Uterus (tissue), 3 donors: ENCODE measurements at regions not wholly inside any gene's neighbourhood (a gene's known extent, or its start where the extent isn't known, plus 50 kb on each side); places are given as distances from the start of the nearest gene placed in this dataset.
"Not testable (repeated sequence)": the region's sequence is repeated elsewhere in the genome, so short reads cannot be mapped to it uniquely, and the experiment has no call there.

ENCODE experiments used
- DNase-seq, 2 donors: peaks; one replicate each; pipeline ENCODE4 v3.0.0-alpha.2; 2019 to 2020
- H3K27ac ChIP-seq, 2 donors: fragments of 200-600 bp; sonication (generic); 1 replicate in 1 of 2; 2 replicates in 1 of 2; pipeline ENCODE4 v1.5.1; 2016 to 2018
- H3K27me3 ChIP-seq, 2 donors: fragments of 200-600 bp; sonication (generic); one replicate each; pipeline ENCODE4 v1.5.1; 2018 to 2019; ENCODE audit warnings: control low read depth in 1 of 2
- H3K36me3 ChIP-seq, 2 donors: fragments of 200-600 bp; sonication (generic); one replicate each; pipeline ENCODE4 v1.5.1; 2019; ENCODE audit warnings: control low read depth in 1 of 2
- H3K4me1 ChIP-seq, 2 donors: fragments of 200-600 bp; sonication (generic); one replicate each; pipeline ENCODE4 v1.5.1; 2018 to 2019; ENCODE audit warnings: control low read depth in 1 of 2
- H3K4me3 ChIP-seq, 2 donors: fragments of 200-600 bp; sonication (generic); 1 replicate in 1 of 2; 2 replicates in 1 of 2; pipeline ENCODE4 v1.5.1; 2018 to 2019; ENCODE audit warnings: mild to moderate bottlenecking in 1 of 2
- H3K9me3 ChIP-seq, 2 donors: fragments of 200-600 bp; sonication (generic); one replicate each; pipeline ENCODE4 v1.5.1; 2019; ENCODE audit warnings: control low read depth in 1 of 2
- POLR2A ChIP-seq, 2 donors: fragments of 450-650 bp; IDR thresholded peaks; one replicate each; pipeline ENCODE4 v1.6.1; 2016; ENCODE audit warnings: antibody characterized with exemption in 2 of 2, mild to moderate bottlenecking in 1 of 2, moderate library complexity in 1 of 2
- intact Hi-C: fragments of 100-400 bp; cut with DNase I; formaldehyde crosslinking; loops from one replicate; pipeline ENCODE4 v1.15.1; 2023; ENCODE audit warnings: low total_unique reads
- TF ChIP-seq, protein P1 (sequence below), 4 experiments: fragments of 200-600 bp in 2 of 4; fragments of 450-650 bp in 2 of 4; sonication (generic) in 2 of 4; IDR thresholded peaks; one replicate each; pipeline ENCODE4 v1.5.1; 2016 to 2019; ENCODE audit warnings: antibody characterized with exemption in 4 of 4, mild to moderate bottlenecking in 2 of 4, moderate library complexity in 1 of 4
- donor health status: DM: yes; HTN: yes; CAD: no.

DNA sequence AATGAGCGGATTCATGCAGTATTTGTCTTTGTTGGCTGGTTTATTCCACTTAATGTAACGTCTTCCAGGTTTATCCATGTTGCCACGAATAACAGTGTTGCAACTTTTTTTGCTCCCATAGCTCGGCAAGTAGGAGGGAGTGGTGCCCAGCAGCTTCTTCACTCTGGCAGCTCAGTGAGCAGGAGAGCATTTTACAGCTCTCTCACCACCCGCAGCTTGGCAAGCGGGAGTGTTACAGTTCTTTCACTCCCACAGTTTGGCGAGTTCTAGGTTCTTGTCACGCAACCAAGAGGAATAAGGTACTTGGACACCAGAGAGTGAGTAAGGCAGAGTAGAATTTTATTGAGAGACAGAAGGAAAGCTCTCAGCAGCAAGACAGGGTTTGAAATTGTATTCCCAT lies 935.2 kb downstream of the TBL1XR1 start:
- Histone ChIP-seq H3K27ac (no peak overlapping the region), H3K36me3 (no peaks in the 10 kb centered on the region), H3K4me1 (no peaks in the 10 kb centered on the region), H3K9me3 (peaks cover 0 to 3% of the 10 kb centered on the region in 2 donors), H3K4me3 (no peak overlapping the region), H3K27me3 (no peaks in the 10 kb centered on the region)
- intact Hi-C loops = no loop called here
- TF ChIP-seq, protein P1, sequence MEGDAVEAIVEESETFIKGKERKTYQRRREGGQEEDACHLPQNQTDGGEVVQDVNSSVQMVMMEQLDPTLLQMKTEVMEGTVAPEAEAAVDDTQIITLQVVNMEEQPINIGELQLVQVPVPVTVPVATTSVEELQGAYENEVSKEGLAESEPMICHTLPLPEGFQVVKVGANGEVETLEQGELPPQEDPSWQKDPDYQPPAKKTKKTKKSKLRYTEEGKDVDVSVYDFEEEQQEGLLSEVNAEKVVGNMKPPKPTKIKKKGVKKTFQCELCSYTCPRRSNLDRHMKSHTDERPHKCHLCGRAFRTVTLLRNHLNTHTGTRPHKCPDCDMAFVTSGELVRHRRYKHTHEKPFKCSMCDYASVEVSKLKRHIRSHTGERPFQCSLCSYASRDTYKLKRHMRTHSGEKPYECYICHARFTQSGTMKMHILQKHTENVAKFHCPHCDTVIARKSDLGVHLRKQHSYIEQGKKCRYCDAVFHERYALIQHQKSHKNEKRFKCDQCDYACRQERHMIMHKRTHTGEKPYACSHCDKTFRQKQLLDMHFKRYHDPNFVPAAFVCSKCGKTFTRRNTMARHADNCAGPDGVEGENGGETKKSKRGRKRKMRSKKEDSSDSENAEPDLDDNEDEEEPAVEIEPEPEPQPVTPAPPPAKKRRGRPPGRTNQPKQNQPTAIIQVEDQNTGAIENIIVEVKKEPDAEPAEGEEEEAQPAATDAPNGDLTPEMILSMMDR (IDR thresholded peaks at IDR 0.05) = no peak
- DNase-seq = peak in 1 of 2 donors; percentile 18

DNA sequence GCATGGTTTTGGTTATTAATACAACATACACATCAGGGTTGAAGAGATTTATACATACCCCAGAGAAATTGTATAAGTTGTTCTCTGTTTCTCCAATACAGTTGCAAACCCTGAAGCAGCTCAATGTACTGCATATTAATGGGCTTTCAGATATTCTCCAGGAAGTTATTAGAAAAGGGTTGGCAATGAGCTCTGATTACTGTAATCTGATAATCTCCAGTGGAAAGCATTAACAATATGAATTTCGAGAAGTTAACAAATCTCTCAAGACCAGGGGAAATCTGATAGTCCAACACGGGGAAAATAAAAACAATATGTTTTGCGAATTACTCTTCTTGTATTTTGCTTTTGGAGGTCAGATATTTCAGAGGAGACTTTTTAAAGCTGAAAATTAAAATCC lies 950.1 kb downstream of the TBL1XR1 start:
- no peak for TF ChIP-seq POLR2A (IDR thresholded peaks at IDR 0.05)
- TF ChIP-seq, protein P1 (IDR thresholded peaks at IDR 0.05) = no peak
- no peaks in the 10 kb centered on the region for H3K27me3 ChIP-seq
- H3K36me3 ChIP-seq = no peaks in the 10 kb centered on the region
- H3K9me3 ChIP-seq = no peaks in the 10 kb centered on the region
- DNase-seq = no peak
- H3K4me3 ChIP-seq = no peak overlapping the region
- no peak overlapping the region for H3K27ac ChIP-seq
- intact Hi-C loops = no loop called here
- no peaks in the 10 kb centered on the region for H3K4me1 ChIP-seq

DNA sequence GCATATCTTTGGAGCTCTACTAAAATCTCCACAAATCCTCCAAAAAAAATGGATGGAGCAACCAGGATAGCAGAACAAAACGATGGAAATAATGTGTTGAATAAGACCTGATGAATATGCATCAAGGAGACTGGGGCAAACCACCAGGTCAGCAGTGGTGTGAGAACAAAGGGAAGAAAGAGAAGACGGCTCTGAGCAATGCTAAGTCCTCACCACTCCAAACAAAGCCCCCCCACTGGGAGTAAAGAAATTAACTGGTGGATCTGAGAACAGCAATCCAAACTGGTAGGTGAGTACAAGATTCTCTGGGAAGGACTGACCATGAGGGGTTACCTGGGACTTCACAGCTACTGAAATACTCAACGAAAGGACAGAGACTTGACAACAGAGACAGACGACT lies 977.3 kb downstream of the TBL1XR1 start:
- TF ChIP-seq POLR2A (IDR thresholded peaks at IDR 0.05) = no peak
- TF ChIP-seq, protein P1 (IDR thresholded peaks at IDR 0.05) = no peak
- Histone ChIP-seq H3K27ac (no peak overlapping the region), H3K27me3 (no peaks in the 10 kb centered on the region), H3K36me3 (no peaks in the 10 kb centered on the region), H3K4me1 (no peaks in the 10 kb centered on the region), H3K4me3 (no peak overlapping the region), H3K9me3 (no peaks in the 10 kb centered on the region)
- intact Hi-C loops = no loop called here
- no peak for DNase-seq

DNA sequence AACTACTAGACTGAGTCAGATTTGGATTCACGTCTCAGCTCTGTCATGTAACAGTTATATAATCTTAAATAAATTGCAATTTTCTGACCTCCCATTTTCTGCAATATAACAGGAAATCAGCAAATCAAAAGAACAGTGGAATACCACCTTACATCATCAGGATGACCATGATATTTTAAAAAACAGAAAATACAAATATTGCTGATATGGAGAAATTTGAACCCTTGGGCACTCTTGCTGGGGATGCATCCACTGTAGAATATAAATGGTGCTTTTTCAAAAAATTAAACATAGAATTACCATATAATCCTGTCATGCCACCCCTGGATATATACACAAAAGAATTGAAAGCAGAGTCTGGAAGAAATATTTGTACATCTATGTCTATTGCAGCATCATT lies 982.5 kb downstream of the TBL1XR1 start:
- intact Hi-C loops = no loop called here

DNA sequence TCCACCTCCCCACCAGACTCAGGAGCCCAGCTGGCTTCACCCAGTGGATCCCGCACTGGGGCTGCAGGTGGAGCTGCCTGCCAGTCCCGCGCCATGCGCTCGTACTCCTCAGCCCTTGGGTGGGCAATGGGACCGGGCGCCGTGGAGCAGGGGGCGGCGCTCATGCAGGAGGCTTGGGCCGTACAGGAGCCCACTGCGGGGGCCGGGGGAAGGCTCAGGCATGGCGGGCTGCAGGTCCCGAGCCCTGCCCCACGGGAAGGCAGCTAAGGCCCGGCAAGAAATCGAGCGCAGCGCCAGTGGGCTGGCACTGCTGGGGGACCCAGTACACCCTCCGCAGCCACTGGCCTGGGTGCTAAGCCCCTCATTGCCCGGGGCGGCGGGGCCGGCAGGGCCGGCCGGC lies 984.0 kb downstream of the TBL1XR1 start:
- H3K27me3 ChIP-seq, H3K9me3 ChIP-seq, DNase-seq, H3K4me3 ChIP-seq, H3K4me1 ChIP-seq, intact Hi-C loops, H3K36me3 ChIP-seq, H3K27ac ChIP-seq: not testable (repeated sequence)

More for the DNA sequence above, 982.5 kb downstream of the TBL1XR1 start:
- Histone ChIP-seq H3K36me3 (no peaks in the 10 kb centered on the region), H3K4me3 (no peak overlapping the region), H3K9me3 (no peaks in the 10 kb centered on the region), H3K27me3 (no peaks in the 10 kb centered on the region), H3K4me1 (no peaks in the 10 kb centered on the region), H3K27ac (no peak overlapping the region)
- TF ChIP-seq POLR2A (IDR thresholded peaks at IDR 0.05) = no peak
- TF ChIP-seq, protein P1 (IDR thresholded peaks at IDR 0.05) = no peak
- DNase-seq = no peak

DNA sequence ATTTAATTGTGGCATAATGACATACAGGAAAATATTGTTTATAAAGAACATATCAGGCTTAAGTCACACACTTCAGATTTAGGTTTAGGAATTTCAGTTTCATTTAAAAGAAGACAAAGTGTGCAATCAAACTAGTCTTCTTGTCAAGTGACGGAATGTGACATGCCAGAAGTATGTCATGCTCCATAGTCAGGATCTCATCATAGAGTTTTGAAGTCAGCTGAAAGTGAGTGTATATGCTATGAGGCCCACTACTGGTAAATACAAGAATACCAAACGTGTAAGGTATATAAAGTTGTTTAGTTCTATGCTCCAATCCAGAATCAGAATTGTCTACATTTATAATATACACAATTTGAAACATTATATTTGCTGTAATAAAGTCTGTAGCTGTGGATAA lies 988.4 kb downstream of the TBL1XR1 start:
- Histone ChIP-seq H3K4me3 (no peak overlapping the region), H3K27ac (no peak overlapping the region), H3K9me3 (no peaks in the 10 kb centered on the region), H3K27me3 (no peaks in the 10 kb centered on the region), H3K36me3 (no peaks in the 10 kb centered on the region), H3K4me1 (no peaks in the 10 kb centered on the region)
- intact Hi-C loops = no loop called here
- no peak for DNase-seq
- TF ChIP-seq, protein P1 (IDR thresholded peaks at IDR 0.05) = no peak
